Right renal pelvis (tissue), 4 donors: ENCODE measurements at regions not wholly inside any gene's neighbourhood (a gene's known extent, or its start where the extent isn't known, plus 50 kb on each side); places are given as distances from the start of the nearest gene placed in this dataset.
"Not testable (repeated sequence)": the region's sequence is repeated elsewhere in the genome, so short reads cannot be mapped to it uniquely, and the experiment has no call there.

Source experiments
- DNase-seq, 4 donors: peaks; one replicate each; pipeline ENCODE4 v3.0.0-alpha.2; 2013; ENCODE audit warnings: low read depth in 4 of 4, low spot score in 3 of 4, missing footprints in 1 of 4

DNA sequence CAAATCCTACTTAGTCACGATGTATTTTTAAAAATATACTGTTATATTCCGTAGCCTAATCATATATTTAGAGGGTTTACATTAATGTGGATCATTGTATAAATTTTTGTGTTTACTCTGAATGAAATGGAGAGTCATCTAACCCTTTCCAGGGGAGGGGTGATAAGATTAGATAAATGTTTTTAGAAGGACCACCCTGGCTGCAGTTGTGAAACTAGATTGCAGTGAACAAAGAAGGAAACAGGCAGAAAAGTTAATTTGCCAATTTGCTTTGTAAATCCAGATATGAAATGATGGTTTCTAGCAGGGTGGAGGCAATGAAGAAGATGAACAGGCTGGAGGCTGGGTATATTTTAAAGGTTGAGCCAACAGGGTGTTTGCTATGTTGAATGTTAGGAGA, 477.7 kb upstream of the ZMIZ1 start:
- no peak for DNase-seq

DNA sequence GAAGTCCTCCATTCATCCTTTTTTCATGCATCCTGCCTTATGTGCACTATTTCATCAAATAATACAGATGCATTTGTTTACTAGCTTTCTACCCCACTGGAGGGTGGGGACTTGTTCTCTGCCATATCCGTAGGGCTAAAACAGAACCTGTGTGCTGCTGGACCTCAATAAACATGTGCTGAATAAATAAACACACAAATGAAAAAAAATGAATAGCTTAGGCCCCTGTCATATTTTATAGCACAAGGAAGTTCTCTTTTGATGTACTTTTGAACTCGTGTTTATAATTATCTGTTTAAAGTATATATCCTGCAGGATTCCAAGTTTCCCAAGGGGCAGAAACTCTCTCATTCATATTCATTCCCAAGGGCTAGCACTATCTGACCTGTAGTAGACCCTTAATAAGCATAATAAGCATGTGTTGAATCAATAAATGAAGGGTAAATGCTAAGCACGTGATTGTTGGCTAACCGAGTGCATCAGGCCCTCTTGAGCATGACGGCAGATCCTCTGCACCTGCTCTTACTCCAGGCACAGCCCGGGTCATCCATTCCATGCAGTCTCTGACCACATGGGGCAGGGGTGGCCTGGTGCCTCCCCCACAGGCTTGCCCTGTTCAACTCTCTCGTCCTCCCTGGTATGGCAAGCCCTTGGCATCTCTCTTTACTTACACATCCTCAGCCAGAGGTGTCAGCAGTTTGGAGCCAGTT, 474.1 kb upstream of the ZMIZ1 start:
- no peak for DNase-seq

GRCh38 chr10:78595269-78595619, 473.5 kb upstream of the ZMIZ1 start:
- DNase-seq, result no peak

- DNase-seq, result no peak
These were observed 472.2 kb upstream of the ZMIZ1 start for GRCh38 chr10:78596556-78596955.

GRCh38 chr10:78597796-78598555, 470.8 kb upstream of the ZMIZ1 start:
- DNase-seq, result no peak

- no peak for DNase-seq
These were observed 469.5 kb upstream of the ZMIZ1 start for GRCh38 chr10:78599122-78599853.

DNA sequence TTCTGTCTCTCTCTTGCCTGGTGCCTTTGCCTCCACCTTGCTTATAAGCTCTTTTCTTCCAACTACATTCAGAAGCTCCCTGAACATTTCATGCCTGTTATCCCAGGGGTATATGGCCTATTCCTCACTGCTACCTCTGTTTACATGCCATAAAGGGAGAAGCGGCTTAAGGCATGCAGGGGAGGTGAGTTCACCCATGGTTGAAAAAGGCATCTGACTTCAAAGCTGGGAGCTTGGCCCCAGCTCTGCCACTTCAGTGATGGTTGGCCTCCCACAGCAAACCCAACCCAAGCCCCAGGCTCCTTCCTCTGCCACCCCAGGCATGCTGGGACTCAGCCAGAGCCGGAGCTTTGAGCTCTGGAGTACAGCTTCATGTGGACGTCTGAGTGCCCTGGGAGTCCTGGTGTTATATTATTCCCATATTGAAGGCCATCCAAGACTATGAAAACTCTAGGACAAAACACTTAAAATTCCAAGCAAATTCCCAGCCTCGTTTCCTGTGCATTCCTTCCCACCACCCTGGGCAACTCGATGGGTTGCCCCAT, 468.6 kb upstream of the ZMIZ1 start:
- no peak for DNase-seq

DNA sequence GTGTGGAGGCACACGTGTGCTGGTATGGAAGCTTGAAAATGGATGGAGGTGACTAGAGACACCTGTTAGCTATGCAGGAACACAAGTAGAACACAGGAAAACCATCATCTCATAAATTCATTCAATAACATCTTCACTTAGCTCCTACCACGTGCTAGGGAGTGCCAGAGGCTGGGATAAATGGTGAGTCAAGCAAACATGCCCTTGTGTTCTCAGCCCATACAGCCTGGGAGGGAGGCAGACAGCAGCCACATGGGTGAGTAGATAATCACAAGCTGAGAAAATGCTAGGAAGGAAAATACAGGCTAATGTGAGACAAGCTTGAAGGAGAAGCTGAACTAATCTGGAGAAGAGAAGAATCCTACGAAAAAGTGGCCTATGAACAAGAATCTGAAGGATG, 468.0 kb upstream of the ZMIZ1 start:
- DNase-seq, result no peak

- DNase-seq, result no peak
These were observed 466.4 kb upstream of the ZMIZ1 start for GRCh38 chr10:78602201-78602932.

GRCh38 chr10:78604286-78604685, 464.5 kb upstream of the ZMIZ1 start:
- DNase-seq, result no peak

- no peak for DNase-seq
These were observed 464.0 kb upstream of the ZMIZ1 start for GRCh38 chr10:78604721-78605120.

DNA sequence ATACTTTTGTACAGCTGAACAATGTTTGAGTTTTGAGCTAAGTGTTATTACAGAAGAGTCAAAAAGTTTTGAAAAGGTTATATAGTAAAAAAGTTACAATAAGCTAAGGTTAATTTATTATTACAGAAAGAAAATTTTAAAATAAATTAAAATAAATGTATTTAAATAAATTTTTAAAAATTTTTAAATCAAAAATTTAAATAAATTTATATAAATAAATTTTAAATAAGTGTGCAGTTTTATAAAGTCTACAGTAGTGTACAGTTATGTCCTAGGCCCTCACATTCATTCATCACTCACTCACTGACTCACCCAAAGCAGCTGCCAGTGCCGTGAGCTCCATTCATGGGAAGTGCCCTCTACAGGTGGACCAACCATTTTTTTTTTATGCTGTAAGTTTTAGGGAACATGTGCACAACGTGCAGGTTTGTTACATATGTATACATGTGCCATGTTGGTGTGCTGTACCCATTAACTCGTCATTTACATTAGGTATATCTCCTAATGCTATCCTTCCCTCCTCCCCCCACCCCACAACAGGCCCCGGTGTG, 462.9 kb upstream of the ZMIZ1 start:
- DNase-seq, result no peak

DNA sequence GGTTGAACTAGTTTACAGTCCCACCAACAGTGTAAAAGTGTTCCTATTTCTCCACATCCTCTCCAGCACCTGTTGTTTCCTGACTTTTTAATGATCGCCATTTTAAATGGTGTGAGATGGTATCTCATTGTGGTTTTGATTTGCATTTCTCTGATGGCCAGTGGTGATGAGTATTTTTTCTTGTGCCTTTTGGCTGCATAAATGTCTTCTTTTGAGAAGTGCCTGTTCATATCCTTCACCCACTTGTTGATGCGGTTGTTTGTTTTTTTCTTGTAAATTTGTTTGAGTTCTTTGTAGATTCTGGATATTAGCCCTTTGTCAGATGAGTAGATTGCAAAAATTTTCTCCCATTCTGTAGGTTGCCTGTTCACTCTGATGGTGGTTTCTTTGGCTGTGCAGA, 462.0 kb upstream of the ZMIZ1 start:
- not testable (repeated sequence) for DNase-seq

DNA sequence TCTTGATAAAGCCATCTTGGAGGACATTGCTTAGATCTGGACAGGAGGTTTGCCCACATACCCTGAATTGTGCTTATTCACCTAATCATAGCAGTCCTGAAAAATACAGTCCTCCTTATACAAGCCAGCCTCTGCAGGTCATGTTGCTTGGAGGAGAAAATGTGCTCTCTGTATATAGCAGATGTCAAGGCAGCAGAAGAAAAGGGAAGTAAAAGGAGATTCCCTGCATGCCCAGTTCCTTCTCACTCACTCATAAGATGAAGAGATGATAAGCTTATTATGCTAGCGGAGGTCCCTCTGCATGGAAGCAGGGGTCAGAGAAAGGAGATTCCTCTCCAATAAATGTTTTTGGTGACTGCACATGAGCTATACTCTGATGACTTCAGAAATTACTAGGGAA, 458.8 kb upstream of the ZMIZ1 start:
- DNase-seq, result no peak

- no peak for DNase-seq
These were observed 455.6 kb upstream of the ZMIZ1 start for GRCh38 chr10:78613132-78613531.

DNA sequence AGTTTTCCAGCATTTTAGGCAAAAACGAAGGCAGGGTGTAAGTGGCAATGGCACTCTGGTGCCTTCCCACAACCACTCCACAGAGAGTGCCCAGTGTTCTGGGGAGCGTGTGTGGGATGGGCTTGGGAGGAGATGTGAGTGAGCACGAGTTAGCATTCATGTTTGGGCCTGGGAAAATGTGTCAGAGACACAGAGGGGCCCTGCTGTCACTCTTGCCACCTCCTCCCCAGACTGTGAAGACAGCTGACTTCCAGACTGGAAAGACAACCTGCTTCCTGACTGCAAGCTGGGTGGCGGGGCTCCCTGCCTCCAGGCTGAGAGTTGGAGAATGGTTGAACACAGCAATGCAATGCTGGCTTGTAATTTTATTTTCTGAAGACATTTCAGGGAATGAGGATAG, 454.5 kb upstream of the ZMIZ1 start:
- DNase-seq, result no peak

DNA sequence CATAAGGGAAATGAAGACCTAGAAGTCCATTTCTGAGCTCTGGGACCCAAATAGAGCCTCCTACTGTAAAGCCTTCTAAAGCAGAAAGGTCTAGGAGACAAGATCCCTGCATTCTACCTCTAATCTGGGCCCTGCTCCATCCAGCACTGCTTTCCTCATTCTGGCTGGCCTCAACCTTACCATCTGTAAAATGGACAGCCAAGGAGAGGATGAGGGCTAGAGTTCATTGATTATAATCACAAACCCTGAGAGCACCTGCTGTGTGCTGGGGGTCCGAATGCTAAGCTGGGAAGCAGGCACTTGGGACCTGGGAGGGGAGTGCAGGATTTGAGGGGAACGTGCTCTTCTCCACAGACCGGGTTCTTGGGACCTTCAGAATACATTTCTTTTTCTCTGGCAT, 454.0 kb upstream of the ZMIZ1 start:
- no peak for DNase-seq

DNA sequence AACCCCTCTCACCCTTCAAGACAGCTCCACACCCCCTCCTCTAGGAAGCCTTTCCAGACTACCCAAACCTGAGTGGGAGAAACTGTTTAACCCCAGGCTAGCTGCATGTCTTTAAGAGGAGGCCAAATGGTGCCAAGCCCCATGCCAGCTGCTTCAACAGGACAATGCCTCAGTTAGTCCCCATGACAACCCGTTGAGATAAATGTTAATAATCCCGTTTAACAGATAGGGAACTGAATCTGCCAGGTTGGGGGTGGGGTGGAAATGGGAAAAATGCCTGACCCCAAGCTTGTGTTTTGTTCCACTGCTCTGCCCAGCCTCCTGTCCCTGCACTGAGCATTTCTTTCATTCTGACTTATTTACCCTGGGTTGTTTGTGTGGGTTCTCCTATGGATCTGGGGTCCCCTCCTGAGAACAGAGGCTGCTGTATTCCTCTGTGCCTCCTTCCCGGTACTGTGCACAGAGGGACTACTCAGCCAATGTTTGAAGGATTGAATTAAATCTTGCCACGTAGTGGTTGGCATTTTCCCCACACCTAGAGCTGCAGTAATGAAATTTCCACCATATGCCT, 452.6 kb upstream of the ZMIZ1 start:
- DNase-seq, result no peak

- DNase-seq, result no peak
These were observed 451.7 kb upstream of the ZMIZ1 start for GRCh38 chr10:78617115-78617514.

DNA sequence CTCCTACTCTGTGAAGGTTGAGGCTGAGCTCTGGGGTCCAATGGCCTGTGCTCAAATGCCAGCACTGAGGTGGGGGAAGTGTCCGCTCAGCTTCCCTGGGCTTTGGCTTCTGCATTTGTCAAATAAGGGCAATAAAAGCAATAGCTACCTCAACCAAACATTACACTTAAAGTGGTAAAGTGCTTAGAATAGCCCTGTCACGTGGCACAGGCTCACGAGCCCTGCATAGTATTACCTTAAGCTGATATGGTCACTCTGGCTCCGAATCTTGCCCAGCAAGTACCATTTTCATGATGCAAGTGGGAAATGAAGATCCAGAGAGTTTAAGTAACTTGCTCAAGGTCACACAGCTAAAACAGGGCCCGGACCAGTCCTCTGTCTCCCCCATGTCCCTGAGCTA, 451.1 kb upstream of the ZMIZ1 start:
- DNase-seq, result no peak
